NOMO-1 treated with DMSO at 0.1 percent for 48 hours (cell line): ENCODE measurements at regions not wholly inside any gene's neighbourhood (a gene's known extent, or its start where the extent isn't known, plus 50 kb on each side); places are given as distances from the start of the nearest gene placed in this dataset.

Experiments used
- DNase-seq: peaks from one replicate; lab custom pipeline; 2025; ENCODE audit not compliant: unreplicated experiment; lab: John Stamatoyannopoulos, UW

GRCh38 chr15:77541421-77542181, 91.1 kb downstream of the LINGO1 start:
- DNase-seq = no peak

- no peak for DNase-seq
Measured at GRCh38 chr15:77540312-77541060, 92.2 kb downstream of the LINGO1 start.

- no peak for DNase-seq
Measured at GRCh38 chr15:77538793-77539497, 93.8 kb downstream of the LINGO1 start.

- DNase-seq = no peak
Measured at GRCh38 chr15:77538027-77538451, 94.7 kb downstream of the LINGO1 start.

DNA sequence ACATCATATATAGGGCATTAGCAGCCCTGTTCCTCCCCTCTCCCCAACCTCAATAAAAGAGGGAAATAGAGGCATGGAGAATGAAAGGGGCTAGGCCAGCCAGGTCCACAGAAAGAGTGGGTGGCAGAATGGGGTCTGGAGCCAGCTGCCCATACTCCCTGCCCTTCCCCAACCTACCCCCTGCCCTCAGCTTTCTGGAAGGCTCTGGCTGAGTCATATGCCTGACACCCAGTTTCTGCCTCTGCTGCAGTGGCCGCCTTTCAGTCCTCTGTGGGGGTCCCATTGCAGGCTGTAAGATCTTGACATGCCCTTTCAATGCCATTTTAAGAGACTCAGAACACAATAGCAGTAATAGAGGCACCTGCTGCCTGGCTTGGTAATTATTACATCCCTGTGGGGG, 95.7 kb downstream of the LINGO1 start:
- no peak for DNase-seq

DNA sequence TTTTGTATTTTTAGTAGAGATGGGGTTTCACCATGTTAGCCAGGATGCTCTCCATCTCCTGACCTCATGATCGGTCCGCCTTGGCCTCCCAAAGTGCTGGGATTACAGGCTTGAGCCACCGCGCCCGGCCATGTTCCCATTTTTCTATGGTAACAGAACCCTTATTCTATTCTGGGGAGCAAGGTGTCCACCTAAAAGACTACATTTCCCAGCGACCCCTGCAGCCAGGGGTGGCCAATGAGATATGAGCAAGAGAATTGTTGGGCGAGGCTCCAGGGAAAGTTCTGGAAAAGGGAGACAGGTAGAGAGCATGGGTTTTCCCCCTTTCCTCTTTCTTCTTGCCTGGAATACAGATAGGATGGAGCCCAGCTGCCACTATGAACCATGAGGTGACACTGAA, 96.9 kb downstream of the LINGO1 start:
- DNase-seq = no peak
